GM21515 (cell line): ENCODE measurements at regions not wholly inside any gene's neighbourhood (a gene's known extent, or its start where the extent isn't known, plus 50 kb on each side); places are given as distances from the start of the nearest gene placed in this dataset.
"Not testable (repeated sequence)": the region's sequence is repeated elsewhere in the genome, so short reads cannot be mapped to it uniquely, and the experiment has no call there.

Experiments used
- ATAC-seq: cut with Tn5 transposase; IDR thresholded peaks from one replicate; pipeline ENCODE4 v1.9.1; 2021; ENCODE audit not compliant: unreplicated experiment

DNA sequence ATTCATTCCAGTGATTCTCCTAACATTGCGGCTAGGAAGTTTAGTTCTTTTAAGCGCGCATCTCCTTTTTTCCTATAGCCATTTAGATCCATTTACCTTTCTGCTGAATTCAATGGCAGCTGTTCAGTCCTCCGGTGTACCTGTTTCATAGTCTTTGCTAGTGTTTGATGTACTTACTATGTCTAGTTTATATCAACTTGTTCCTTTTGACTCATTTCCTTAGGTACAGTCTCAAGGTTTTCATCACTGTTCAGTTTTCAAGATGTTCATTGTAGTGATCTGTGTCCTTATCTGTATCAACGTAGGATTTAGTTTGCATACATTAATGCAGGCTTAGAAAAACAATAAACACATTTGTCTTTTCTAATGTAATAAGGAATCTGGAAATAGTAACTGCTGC lies 59.0 kb upstream of the MBNL1 start:
- no peak for ATAC-seq

DNA sequence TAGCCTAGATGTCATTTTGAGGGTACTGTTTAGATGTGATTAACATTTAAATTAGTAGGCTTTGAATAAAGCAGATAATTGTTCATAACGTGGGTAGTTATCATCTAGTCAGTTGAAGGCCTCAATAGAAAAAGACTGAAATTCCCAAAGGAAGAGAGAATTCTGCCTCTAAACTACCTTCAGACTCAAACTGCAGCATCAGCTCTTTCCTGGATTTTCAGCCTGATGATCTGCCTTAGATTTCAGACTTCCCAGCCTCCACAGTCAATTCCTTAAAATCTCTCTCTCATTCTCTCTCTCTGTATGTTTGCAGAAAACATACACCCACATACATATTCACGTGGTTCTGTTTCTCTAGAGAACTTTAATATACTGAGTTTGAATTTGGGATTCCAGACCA lies 58.0 kb upstream of the MBNL1 start:
- no peak for ATAC-seq

GRCh38 chr3:152211655-152212054 lies 57.1 kb upstream of the MBNL1 start:
- ATAC-seq, result no peak

DNA sequence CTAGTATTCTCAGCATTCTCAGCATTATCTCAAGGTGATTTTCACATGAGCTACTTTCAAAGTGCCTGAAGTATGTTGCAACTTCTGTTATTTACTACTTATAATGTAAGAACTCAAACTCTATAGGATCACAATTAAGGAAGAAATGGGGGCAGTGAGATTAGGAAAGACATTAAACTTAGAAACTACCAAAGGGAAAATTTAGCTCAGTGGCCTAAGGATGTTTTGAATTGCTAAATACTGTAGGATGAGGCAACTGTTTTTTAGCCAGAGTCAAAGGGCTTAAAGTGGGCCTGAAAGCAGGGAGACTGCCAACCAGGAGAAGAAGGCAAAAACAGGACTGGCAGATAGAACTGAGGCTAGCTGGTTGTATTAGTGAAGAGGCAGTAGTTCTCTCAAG lies 55.5 kb upstream of the MBNL1 start:
- no peak for ATAC-seq

DNA sequence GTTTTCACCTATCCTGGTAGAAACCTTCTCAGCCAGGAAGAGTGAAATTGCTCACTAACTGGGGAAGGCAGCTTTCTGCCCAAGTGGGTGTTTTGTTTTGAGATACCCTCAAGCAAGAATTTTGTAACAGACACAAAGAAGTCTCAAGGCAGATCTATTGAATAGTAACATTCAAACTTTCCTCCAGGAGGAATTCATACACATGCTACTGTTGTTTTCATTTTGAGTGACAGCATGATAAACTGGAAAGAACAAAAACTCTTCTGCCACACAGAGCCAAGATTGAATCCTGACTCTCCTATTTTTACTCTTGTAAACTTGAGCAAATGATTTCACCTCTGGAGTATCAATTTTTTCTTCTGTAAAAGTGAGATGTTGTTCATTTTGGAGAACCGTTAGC lies 54.8 kb upstream of the MBNL1 start:
- ATAC-seq, result no peak

GRCh38 chr3:152216960-152217865 lies 51.5 kb upstream of the MBNL1 start:
- ATAC-seq, result not testable (repeated sequence)

- ATAC-seq, result no peak
These were observed 50.1 kb upstream of the MBNL1 start for GRCh38 chr3:152218602-152219001.
